Iris pigment epithelial cell (primary cell): ENCODE measurements at regions not wholly inside any gene's neighbourhood (a gene's known extent, or its start where the extent isn't known, plus 50 kb on each side); places are given as distances from the start of the nearest gene placed in this dataset.
"Not testable (repeated sequence)": the region's sequence is repeated elsewhere in the genome, so short reads cannot be mapped to it uniquely, and the experiment has no call there.

Experiments
- DNase-seq: peaks from one replicate; pipeline ENCODE4 v3.0.0-alpha.2; 2011; ENCODE audit warnings: low read depth

GRCh38 chr1:221994939-221995338, 253.1 kb upstream of the DUSP10 start:
- DNase-seq, result peak; percentile 74

GRCh38 chr1:221994274-221994698, 252.4 kb upstream of the DUSP10 start:
- peak; percentile 58 for DNase-seq

GRCh38 chr1:221993444-221993948, 251.6 kb upstream of the DUSP10 start:
- DNase-seq, result no peak

- no peak for DNase-seq
These were observed 250.5 kb upstream of the DUSP10 start for GRCh38 chr1:221992427-221992826.

- DNase-seq, result peak; percentile 82
These were observed 249.3 kb upstream of the DUSP10 start for GRCh38 chr1:221991221-221991620.

- DNase-seq, result no peak
These were observed 247.9 kb upstream of the DUSP10 start for GRCh38 chr1:221989741-221990140.

GRCh38 chr1:221988829-221989228, 246.9 kb upstream of the DUSP10 start:
- DNase-seq, result no peak

GRCh38 chr1:221987860-221988520, 246.1 kb upstream of the DUSP10 start:
- peak; percentile 83 for DNase-seq

GRCh38 chr1:221983444-221983843, 241.6 kb upstream of the DUSP10 start:
- DNase-seq, result no peak

GRCh38 chr1:221981461-221981860, 239.6 kb upstream of the DUSP10 start:
- DNase-seq, result no peak

- DNase-seq, result no peak
These were observed 237.6 kb upstream of the DUSP10 start for GRCh38 chr1:221979444-221980032.

- DNase-seq, result not testable (repeated sequence)
These were observed 236.9 kb upstream of the DUSP10 start for GRCh38 chr1:221978631-221979334.

- DNase-seq, result not testable (repeated sequence)
These were observed 231.9 kb upstream of the DUSP10 start for GRCh38 chr1:221973787-221974186.

GRCh38 chr1:221972276-221973235, 230.7 kb upstream of the DUSP10 start:
- no peak for DNase-seq

- not testable (repeated sequence) for DNase-seq
These were observed 229.1 kb upstream of the DUSP10 start for GRCh38 chr1:221971035-221971434.

- not testable (repeated sequence) for DNase-seq
These were observed 227.5 kb upstream of the DUSP10 start for GRCh38 chr1:221969298-221969858.

GRCh38 chr1:221967538-221967937, 225.6 kb upstream of the DUSP10 start:
- not testable (repeated sequence) for DNase-seq

GRCh38 chr1:221966888-221967287, 225.0 kb upstream of the DUSP10 start:
- DNase-seq, result not testable (repeated sequence)

- DNase-seq, result not testable (repeated sequence)
These were observed 224.0 kb upstream of the DUSP10 start for GRCh38 chr1:221965891-221966290.

GRCh38 chr1:221965252-221965651, 223.4 kb upstream of the DUSP10 start:
- DNase-seq, result no peak

- DNase-seq, result no peak
These were observed 221.9 kb upstream of the DUSP10 start for GRCh38 chr1:221963742-221964141.
